Peyer's patch (tissue), 4 donors: ENCODE measurements at regions not wholly inside any gene's neighbourhood (a gene's known extent, or its start where the extent isn't known, plus 50 kb on each side); places are given as distances from the start of the nearest gene placed in this dataset.
A peak's percentile ranks its signal among the peaks of the same experiment; 100 is the strongest.

ENCODE experiments used
- DNase-seq, 3 donors: peaks; one replicate each; pipeline ENCODE4 v3.0.0-alpha.2; 2017 to 2019
- H3K27ac ChIP-seq, 4 donors: fragments of 200-600 bp; sonication (generic); one replicate each; pipeline ENCODE4 v1.5.1; 2016 to 2019
- H3K27me3 ChIP-seq, 2 donors: fragments of 200-600 bp; sonication (generic); one replicate each; pipeline ENCODE4 v1.5.1; 2019
- H3K36me3 ChIP-seq, 3 donors: fragments of 200-600 bp; sonication (generic); one replicate each; pipeline ENCODE4 v1.5.1; 2016 to 2019
- H3K4me1 ChIP-seq, 4 donors: fragments of 200-600 bp; sonication (generic); one replicate each; pipeline ENCODE4 v1.5.1; 2016 to 2019
- H3K4me3 ChIP-seq, 4 donors: fragments of 200-600 bp; sonication (generic); 1 replicate in 3 of 4; 2 replicates in 1 of 4; pipeline ENCODE4 v1.5.1; 2016 to 2019; ENCODE audit warnings: mild to moderate bottlenecking in 1 of 4
- H3K9me3 ChIP-seq, 4 donors: fragments of 200-600 bp; sonication (generic); one replicate each; pipeline ENCODE4 v1.5.1; 2016 to 2019; ENCODE audit warnings: mild to moderate bottlenecking in 1 of 4
- POLR2A ChIP-seq, 2 donors: fragments of 450-650 bp; IDR thresholded peaks; one replicate each; pipeline ENCODE4 v1.5.1; 2017; ENCODE audit warnings: antibody characterized with exemption in 2 of 2, mild to moderate bottlenecking in 2 of 2, moderate library complexity in 2 of 2
- TF ChIP-seq, protein P1 (sequence below), 6 experiments: fragments of 450-650 bp in 4 of 6; fragments of 200-600 bp in 2 of 6; sonication (generic) in 1 of 6; IDR thresholded peaks; one replicate each; pipeline ENCODE4 v1.5.1; 2017 to 2019; ENCODE audit warnings: antibody characterized with exemption in 6 of 6, mild to moderate bottlenecking in 3 of 6, moderate library complexity in 1 of 6

DNA sequence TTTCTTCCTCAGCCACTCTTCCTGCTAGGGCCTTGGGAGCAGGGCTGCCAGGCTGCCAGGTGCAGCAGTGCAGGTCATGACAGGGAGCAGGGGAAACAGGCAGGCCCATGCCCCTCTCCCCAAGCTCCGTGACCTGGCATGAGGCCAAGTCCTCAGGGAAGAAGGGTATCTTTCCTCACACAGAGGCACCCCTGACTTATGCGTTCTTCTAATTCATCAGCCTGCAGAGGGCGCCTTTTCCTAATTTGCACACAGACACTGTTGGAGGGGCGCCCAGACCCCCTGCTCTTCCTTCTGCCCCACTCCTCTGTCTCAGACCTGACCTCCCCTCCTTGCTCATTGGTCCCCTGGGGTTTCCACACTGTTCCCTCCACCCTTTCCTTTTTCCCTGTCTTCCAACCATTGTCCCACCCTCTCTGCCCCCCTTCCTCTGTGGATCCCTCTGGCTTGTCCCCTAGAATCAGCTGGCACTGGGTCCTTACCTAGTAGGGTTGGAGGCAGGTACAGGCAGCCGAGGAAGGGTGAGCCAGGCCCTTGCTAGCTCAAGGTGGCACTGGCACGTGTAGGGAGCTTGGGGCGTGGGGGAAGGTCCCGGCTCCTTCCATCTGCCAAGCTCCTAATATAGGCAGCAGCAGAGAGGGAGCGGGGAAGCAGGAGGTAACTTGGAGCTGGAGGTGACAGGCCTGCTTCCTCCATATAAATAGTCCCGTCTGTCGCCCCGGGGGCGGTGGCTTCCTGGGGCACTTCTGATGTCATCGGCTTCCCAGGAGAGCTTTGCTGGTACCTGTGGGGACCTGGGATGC lies 154.9 kb upstream of the MLN start:
- H3K4me1 ChIP-seq = no peaks in the 10 kb centered on the region
- no peaks in the 10 kb centered on the region for H3K36me3 ChIP-seq
- H3K4me3 ChIP-seq = no peak overlapping the region
- no peaks in the 10 kb centered on the region for H3K27me3 ChIP-seq
- no peak overlapping the region for H3K27ac ChIP-seq
- no peak for DNase-seq
- no peak for TF ChIP-seq POLR2A (IDR thresholded peaks at IDR 0.05)
- TF ChIP-seq, protein P1, sequence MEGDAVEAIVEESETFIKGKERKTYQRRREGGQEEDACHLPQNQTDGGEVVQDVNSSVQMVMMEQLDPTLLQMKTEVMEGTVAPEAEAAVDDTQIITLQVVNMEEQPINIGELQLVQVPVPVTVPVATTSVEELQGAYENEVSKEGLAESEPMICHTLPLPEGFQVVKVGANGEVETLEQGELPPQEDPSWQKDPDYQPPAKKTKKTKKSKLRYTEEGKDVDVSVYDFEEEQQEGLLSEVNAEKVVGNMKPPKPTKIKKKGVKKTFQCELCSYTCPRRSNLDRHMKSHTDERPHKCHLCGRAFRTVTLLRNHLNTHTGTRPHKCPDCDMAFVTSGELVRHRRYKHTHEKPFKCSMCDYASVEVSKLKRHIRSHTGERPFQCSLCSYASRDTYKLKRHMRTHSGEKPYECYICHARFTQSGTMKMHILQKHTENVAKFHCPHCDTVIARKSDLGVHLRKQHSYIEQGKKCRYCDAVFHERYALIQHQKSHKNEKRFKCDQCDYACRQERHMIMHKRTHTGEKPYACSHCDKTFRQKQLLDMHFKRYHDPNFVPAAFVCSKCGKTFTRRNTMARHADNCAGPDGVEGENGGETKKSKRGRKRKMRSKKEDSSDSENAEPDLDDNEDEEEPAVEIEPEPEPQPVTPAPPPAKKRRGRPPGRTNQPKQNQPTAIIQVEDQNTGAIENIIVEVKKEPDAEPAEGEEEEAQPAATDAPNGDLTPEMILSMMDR (IDR thresholded peaks at IDR 0.05) = peak in 2 of 6 experiments; percentile 3 to 13
- no peaks in the 10 kb centered on the region for H3K9me3 ChIP-seq

DNA sequence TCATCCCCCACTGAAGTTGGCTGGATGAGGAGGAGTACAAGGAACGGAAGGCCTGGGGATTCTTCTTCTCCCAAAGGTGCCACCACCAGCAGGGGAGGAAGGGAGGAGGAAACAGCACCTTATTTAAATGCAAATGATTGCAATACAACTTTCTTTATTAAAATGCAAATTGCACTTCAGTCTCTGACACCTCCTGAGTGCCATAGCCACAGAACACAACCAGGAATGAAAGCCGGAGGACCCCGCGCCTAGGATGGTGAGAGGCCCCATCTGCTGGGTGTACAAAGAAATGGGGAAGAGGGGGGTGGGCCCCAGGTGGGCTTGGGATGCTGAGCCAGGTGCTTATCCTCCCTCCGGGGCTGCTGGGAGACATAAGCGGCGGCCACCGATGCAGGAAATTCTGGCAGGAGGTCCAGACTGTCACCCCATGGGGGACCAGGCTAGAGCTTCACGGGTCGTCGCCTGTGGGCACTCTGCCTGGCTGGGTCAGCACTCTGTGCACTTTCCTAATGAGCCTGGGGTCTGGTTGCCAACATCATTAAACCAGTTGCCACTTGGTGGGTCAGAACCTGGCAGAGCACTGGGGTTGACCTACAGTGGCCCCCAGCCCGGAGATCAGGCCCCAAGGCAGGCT lies 154.2 kb upstream of the MLN start:
- H3K4me3 ChIP-seq = no peak overlapping the region
- no peak overlapping the region for H3K27ac ChIP-seq
- H3K36me3 ChIP-seq = no peaks in the 10 kb centered on the region
- no peak for TF ChIP-seq POLR2A (IDR thresholded peaks at IDR 0.05)
- TF ChIP-seq, protein P1 (IDR thresholded peaks at IDR 0.05) = no peak
- no peaks in the 10 kb centered on the region for H3K9me3 ChIP-seq
- DNase-seq = no peak
- no peaks in the 10 kb centered on the region for H3K27me3 ChIP-seq
- no peaks in the 10 kb centered on the region for H3K4me1 ChIP-seq

DNA sequence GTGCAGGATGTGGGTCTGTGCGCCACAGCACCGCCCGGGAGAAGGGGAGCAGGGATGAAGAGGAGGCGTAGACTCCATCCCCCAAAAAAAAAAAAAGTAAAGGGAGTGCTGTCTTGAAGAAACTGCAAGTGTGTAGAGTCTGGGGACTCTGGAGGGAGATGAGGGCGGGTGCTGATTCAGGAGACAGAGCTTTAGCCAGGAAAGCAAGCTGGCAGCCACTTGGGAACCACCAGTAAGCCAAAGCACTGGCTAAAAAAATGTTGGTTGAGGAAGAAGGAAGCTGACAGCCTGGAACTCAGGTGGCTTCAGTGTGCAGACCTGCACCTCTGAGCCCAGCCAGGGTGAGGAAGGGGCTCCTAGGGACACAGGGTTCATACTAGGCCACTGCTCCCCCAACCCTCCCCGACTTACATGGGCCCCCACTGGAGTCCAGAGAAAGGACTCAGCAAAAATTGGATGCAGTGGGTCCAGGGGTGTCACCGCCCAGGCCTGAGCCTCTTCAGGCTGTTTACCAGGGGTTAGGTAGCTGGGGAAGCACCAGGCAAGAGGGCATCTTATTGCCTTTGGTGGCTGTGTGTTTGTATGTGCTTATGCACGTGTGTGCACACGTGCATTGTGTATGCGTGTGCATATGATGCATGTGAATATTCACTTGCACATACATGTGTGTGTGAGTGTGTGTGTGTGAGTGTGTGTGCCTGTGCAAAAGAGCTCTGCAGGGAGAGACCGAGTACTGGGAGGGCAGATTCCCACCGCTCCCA lies 153.5 kb upstream of the MLN start:
- TF ChIP-seq, protein P1 (IDR thresholded peaks at IDR 0.05) = no peak
- TF ChIP-seq POLR2A (IDR thresholded peaks at IDR 0.05) = no peak
- Histone ChIP-seq H3K9me3 (no peaks in the 10 kb centered on the region), H3K27me3 (no peaks in the 10 kb centered on the region), H3K4me3 (no peak overlapping the region), H3K4me1 (no peaks in the 10 kb centered on the region), H3K27ac (no peak overlapping the region), H3K36me3 (no peaks in the 10 kb centered on the region)
- DNase-seq = no peak

DNA sequence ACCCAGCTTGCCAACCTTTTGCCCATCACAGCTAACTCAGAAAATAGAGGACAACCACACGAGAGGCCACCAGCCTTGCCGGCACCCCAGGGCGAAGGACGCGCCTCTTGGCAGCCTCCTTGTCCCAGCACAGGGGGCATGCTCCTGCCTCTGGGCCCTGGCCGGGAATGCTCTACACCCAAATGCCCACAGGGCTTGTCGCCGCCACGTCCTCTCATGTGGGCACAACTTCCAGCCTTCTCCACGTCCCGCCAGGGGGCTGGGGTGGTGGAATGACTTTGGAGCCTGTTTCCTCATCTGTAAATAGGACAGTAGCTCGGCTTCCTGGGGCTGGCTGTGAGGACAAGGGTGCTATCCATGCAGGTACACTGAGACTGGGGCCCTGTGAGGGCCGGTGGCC lies 152.4 kb upstream of the MLN start:
- Histone ChIP-seq H3K36me3 (no peaks in the 10 kb centered on the region), H3K9me3 (no peaks in the 10 kb centered on the region), H3K27me3 (no peaks in the 10 kb centered on the region), H3K4me3 (no peak overlapping the region), H3K4me1 (no peaks in the 10 kb centered on the region), H3K27ac (no peak overlapping the region)
- TF ChIP-seq, protein P1 (IDR thresholded peaks at IDR 0.05) = no peak
- no peak for TF ChIP-seq POLR2A (IDR thresholded peaks at IDR 0.05)
- no peak for DNase-seq

DNA sequence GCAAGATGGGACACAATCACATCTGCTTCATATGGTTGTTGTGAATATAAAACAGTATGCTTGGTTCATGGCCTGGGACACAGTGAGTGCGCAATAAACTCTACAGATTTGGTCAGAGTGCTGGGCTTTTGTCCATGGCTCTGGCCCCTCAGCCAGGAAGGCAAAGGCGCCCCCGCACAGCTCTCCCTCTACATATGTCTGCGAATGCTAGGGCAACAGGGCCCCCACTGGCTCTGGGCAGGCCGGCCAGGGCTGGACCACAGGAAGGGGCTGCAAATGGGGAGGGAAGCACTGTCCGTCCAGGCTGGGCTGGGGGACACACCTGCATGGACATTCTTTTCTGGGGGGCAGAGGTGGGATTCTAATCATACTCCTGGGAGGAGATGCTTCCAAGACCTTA lies 151.8 kb upstream of the MLN start:
- Histone ChIP-seq H3K9me3 (no peaks in the 10 kb centered on the region), H3K27me3 (no peaks in the 10 kb centered on the region), H3K27ac (no peak overlapping the region), H3K36me3 (no peaks in the 10 kb centered on the region), H3K4me3 (no peak overlapping the region), H3K4me1 (no peaks in the 10 kb centered on the region)
- no peak for DNase-seq
- TF ChIP-seq, protein P1 (IDR thresholded peaks at IDR 0.05) = no peak
- TF ChIP-seq POLR2A (IDR thresholded peaks at IDR 0.05) = no peak
